Stomach (tissue), 4 donors: ENCODE measurements at regions not wholly inside any gene's neighbourhood (a gene's known extent, or its start where the extent isn't known, plus 50 kb on each side); places are given as distances from the start of the nearest gene placed in this dataset.

Experiments used
- POLR2A ChIP-seq, 4 donors: fragments of 450-650 bp; IDR thresholded peaks; one replicate each; pipeline ENCODE4 v1.6.1; 2016; ENCODE audit warnings: antibody characterized with exemption in 4 of 4, control low read depth in 2 of 4, mild to moderate bottlenecking in 1 of 4, moderate library complexity in 1 of 4
- POLR2AphosphoS5 ChIP-seq, 3 donors: sonication (generic); formaldehyde crosslinking; IDR thresholded peaks; one replicate each; pipeline ENCODE4 v1.6.1; 2016; ENCODE audit warnings: antibody characterized with exemption in 3 of 3
- TF ChIP-seq, protein P1 (sequence below), 7 experiments: fragments of 450-650 bp in 4 of 7; fragments of 200-600 bp in 3 of 7; sonication (generic) in 3 of 7; IDR thresholded peaks; one replicate each; pipeline ENCODE4 v1.5.1; 2016 to 2019; ENCODE audit warnings: antibody characterized with exemption in 7 of 7, control low read depth in 2 of 7, mild to moderate bottlenecking in 1 of 7

DNA sequence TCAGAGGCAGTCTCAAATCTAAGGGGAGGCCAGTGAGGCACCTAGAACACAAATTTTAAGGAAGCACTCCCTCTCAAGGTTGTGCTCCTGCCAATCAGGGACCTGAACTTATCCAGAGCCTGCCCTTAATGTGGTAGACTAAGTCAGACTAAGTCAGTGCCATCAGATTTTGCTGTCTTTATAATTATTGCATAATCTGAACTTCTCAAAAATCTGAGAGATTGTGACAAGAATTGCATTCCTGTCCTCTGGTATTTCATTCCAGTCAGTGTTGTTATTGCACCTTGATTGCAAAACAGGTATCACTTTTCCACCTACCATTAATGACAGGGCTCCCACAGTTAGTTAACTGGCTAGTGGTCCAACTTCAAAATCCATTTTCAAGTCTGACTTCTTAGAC is 197.1 kb upstream of the HCN1 start:
- TF ChIP-seq, protein P1, sequence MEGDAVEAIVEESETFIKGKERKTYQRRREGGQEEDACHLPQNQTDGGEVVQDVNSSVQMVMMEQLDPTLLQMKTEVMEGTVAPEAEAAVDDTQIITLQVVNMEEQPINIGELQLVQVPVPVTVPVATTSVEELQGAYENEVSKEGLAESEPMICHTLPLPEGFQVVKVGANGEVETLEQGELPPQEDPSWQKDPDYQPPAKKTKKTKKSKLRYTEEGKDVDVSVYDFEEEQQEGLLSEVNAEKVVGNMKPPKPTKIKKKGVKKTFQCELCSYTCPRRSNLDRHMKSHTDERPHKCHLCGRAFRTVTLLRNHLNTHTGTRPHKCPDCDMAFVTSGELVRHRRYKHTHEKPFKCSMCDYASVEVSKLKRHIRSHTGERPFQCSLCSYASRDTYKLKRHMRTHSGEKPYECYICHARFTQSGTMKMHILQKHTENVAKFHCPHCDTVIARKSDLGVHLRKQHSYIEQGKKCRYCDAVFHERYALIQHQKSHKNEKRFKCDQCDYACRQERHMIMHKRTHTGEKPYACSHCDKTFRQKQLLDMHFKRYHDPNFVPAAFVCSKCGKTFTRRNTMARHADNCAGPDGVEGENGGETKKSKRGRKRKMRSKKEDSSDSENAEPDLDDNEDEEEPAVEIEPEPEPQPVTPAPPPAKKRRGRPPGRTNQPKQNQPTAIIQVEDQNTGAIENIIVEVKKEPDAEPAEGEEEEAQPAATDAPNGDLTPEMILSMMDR (IDR thresholded peaks at IDR 0.05), result no peak
- TF ChIP-seq POLR2A (IDR thresholded peaks at IDR 0.05), result no peak
- TF ChIP-seq POLR2AphosphoS5 (IDR thresholded peaks at IDR 0.05), result no peak
